ENCODE measurements at regions not wholly inside any gene's neighbourhood (a gene's known extent, or its start where the extent isn't known, plus 50 kb on each side); places are given as distances from the start of the nearest gene placed in this dataset.

- 74 to 77% methylated on average over 3 of the region's 3 CpGs for WGBS, 2 donors
- intact Hi-C loops (cut with DNase I; ENCODE audit: low total_unique reads) = no loop called here
- DNase-seq (ENCODE audit: low spot score in 2 of 2) = no peak
Observed at GRCh38 chr13:67763384-67763783, 533.2 kb upstream of the PCDH9 start.

DNA sequence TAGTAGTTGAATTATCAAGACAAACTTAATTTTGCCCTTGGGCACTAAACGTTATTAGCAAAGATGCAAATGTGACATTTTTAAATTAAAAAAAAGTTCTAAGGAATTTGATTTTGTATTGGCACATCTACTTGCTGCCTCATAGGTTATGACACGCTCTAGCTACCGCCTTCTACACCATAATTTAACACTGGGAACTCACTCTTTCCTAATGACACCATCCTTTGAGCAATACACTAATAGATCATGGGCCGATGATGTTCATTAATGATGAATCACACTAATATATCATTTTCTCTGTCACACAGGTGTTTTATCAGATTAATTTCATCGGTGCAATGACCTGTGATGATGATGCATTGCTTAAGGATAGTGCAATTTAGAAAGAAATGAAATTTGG lies 528.8 kb upstream of the PCDH9 start:
- H3K4me3 ChIP-seq (ENCODE audit: low read depth, poor library complexity, severe bottlenecking) = no peak overlapping the region
- TF ChIP-seq POLR2A (IDR thresholded peaks at IDR 0.05) = no peak
- TF ChIP-seq, protein P1, sequence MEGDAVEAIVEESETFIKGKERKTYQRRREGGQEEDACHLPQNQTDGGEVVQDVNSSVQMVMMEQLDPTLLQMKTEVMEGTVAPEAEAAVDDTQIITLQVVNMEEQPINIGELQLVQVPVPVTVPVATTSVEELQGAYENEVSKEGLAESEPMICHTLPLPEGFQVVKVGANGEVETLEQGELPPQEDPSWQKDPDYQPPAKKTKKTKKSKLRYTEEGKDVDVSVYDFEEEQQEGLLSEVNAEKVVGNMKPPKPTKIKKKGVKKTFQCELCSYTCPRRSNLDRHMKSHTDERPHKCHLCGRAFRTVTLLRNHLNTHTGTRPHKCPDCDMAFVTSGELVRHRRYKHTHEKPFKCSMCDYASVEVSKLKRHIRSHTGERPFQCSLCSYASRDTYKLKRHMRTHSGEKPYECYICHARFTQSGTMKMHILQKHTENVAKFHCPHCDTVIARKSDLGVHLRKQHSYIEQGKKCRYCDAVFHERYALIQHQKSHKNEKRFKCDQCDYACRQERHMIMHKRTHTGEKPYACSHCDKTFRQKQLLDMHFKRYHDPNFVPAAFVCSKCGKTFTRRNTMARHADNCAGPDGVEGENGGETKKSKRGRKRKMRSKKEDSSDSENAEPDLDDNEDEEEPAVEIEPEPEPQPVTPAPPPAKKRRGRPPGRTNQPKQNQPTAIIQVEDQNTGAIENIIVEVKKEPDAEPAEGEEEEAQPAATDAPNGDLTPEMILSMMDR (IDR thresholded peaks at IDR 0.05) = no peak
- DNase-seq (ENCODE audit: low spot score in 2 of 2) = no peak
- intact Hi-C loops (cut with DNase I; ENCODE audit: low total_unique reads) = no loop called here
- 56 to 60% methylated on average over 5 of the region's 5 CpGs for WGBS, 2 donors

More at GRCh38 chr13:67763384-67763783, 533.2 kb upstream of the PCDH9 start:
- no peak overlapping the region for H3K4me3 ChIP-seq (ENCODE audit: low read depth, poor library complexity, severe bottlenecking)
- no peak for TF ChIP-seq POLR2A (IDR thresholded peaks at IDR 0.05)
- TF ChIP-seq, protein P1 (IDR thresholded peaks at IDR 0.05) = no peak

GRCh38 chr13:67754012-67754411 lies 523.9 kb upstream of the PCDH9 start:
- TF ChIP-seq, protein P1 (IDR thresholded peaks at IDR 0.05) = no peak
- TF ChIP-seq POLR2A (IDR thresholded peaks at IDR 0.05) = no peak
- intact Hi-C loops (cut with DNase I; ENCODE audit: low total_unique reads) = no loop called here
- DNase-seq (ENCODE audit: low spot score in 2 of 2) = no peak
- H3K4me3 ChIP-seq (ENCODE audit: low read depth, poor library complexity, severe bottlenecking) = no peak overlapping the region

DNA sequence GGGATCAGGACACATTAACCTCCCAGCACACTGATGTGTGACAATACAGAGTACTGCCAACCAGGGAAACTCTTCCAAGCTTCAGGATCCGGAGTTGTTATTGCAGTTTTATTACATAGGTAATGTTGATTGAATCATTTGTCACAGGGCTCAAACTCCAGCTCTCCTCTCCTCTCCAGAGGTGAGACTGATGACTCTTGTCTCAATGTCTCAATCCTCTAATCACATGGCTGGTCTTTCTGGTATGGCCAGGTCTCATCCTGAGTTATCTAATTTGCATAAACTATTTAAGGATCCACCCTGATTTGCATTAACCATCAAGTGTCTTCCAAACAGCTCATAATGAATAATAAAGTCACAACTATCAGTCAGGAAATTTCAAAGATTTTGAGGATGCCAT lies 522.6 kb upstream of the PCDH9 start:
- 62 to 65% methylated on average over 1 of the region's 1 CpG for WGBS, 2 donors
- intact Hi-C loops (cut with DNase I; ENCODE audit: low total_unique reads) = no loop called here

GRCh38 chr13:67742478-67742877 lies 512.3 kb upstream of the PCDH9 start:
- no peak for DNase-seq (ENCODE audit: low spot score in 2 of 2)
- no peak overlapping the region for H3K4me3 ChIP-seq (ENCODE audit: low read depth, poor library complexity, severe bottlenecking)
- TF ChIP-seq, protein P1 (IDR thresholded peaks at IDR 0.05) = no peak
- no peak for TF ChIP-seq POLR2A (IDR thresholded peaks at IDR 0.05)
- 50 to 51% methylated on average over 2 of the region's 2 CpGs for WGBS, 2 donors
- intact Hi-C loops (cut with DNase I; ENCODE audit: low total_unique reads) = no loop called here

More for the DNA sequence above, 522.6 kb upstream of the PCDH9 start:
- H3K4me3 ChIP-seq (ENCODE audit: low read depth, poor library complexity, severe bottlenecking) = no peak overlapping the region
- no peak for DNase-seq (ENCODE audit: low spot score in 2 of 2)
- TF ChIP-seq, protein P1 (IDR thresholded peaks at IDR 0.05) = no peak

- TF ChIP-seq, protein P1 (IDR thresholded peaks at IDR 0.05) = no peak
- no peak for TF ChIP-seq POLR2A (IDR thresholded peaks at IDR 0.05)
- intact Hi-C loops (cut with DNase I; ENCODE audit: low total_unique reads) = no loop called here
- no peak for DNase-seq (ENCODE audit: low spot score in 2 of 2)
- WGBS, 2 donors = 48 to 54% methylated on average over 4 of the region's 4 CpGs
- no peak overlapping the region for H3K4me3 ChIP-seq (ENCODE audit: low read depth, poor library complexity, severe bottlenecking)
Observed at GRCh38 chr13:67740871-67741535, 510.9 kb upstream of the PCDH9 start.

Data from lower leg skin (tissue), 4 donors.